Thyroid gland (tissue), 4 donors: ENCODE measurements at regions not wholly inside any gene's neighbourhood (a gene's known extent, or its start where the extent isn't known, plus 50 kb on each side); places are given as distances from the start of the nearest gene placed in this dataset.

Source experiments
- POLR2A ChIP-seq, 2 donors: fragments of 450-650 bp; IDR thresholded peaks; one replicate each; pipeline ENCODE4 v1.6.1; 2017; ENCODE audit warnings: antibody characterized with exemption in 2 of 2, mild to moderate bottlenecking in 2 of 2, moderate library complexity in 1 of 2
- TF ChIP-seq, protein P1 (sequence below), 6 experiments: fragments of 200-600 bp in 3 of 6; fragments of 450-650 bp in 3 of 6; sonication (generic) in 3 of 6; IDR thresholded peaks; one replicate each; pipeline ENCODE4 v1.5.1; 2016 to 2019; ENCODE audit warnings: antibody characterized with exemption in 6 of 6, mild to moderate bottlenecking in 2 of 6, inconsistent platforms in 1 of 6, moderate library complexity in 1 of 6

DNA sequence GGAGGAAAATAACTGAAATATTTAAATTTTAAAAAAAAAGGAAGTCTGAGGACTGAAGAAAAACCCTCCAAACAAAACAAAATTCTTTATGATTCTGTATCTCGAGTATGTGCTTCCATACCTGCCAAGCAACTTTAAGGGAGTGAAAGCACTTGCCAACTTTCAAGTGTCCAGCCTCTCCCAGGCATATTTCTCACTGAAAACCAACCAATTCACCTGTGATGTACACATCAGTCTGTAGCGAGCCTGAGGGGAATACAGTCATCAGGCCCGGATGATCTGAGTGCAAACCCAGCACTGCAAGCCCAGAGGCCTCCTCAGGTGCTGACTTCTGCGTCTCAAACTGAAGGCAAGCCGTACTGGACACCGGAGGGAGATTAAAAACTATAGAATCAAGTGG, 164.8 kb upstream of the NT5E start:
- no peak for TF ChIP-seq POLR2A (IDR thresholded peaks at IDR 0.05)
- TF ChIP-seq, protein P1, sequence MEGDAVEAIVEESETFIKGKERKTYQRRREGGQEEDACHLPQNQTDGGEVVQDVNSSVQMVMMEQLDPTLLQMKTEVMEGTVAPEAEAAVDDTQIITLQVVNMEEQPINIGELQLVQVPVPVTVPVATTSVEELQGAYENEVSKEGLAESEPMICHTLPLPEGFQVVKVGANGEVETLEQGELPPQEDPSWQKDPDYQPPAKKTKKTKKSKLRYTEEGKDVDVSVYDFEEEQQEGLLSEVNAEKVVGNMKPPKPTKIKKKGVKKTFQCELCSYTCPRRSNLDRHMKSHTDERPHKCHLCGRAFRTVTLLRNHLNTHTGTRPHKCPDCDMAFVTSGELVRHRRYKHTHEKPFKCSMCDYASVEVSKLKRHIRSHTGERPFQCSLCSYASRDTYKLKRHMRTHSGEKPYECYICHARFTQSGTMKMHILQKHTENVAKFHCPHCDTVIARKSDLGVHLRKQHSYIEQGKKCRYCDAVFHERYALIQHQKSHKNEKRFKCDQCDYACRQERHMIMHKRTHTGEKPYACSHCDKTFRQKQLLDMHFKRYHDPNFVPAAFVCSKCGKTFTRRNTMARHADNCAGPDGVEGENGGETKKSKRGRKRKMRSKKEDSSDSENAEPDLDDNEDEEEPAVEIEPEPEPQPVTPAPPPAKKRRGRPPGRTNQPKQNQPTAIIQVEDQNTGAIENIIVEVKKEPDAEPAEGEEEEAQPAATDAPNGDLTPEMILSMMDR (IDR thresholded peaks at IDR 0.05), result no peak
